ACC112 (cell line): ENCODE measurements at regions not wholly inside any gene's neighbourhood (a gene's known extent, or its start where the extent isn't known, plus 50 kb on each side); places are given as distances from the start of the nearest gene placed in this dataset.

Source experiments
- H2AFZ ChIP-seq: fragments of 200-600 bp; sonication (generic); one replicate; pipeline ENCODE4 v1.6.0; 2017; ENCODE audit warnings: antibody characterized with exemption, low read length; ENCODE audit not compliant: unreplicated experiment
- H3K27ac ChIP-seq: fragments of 200-600 bp; sonication (generic); 2 replicates; pipeline ENCODE4 v1.5.1; 2014; ENCODE audit warnings: low read depth, mild to moderate bottlenecking, antibody characterized with exemption, low read length, moderate library complexity
- H3K27me3 ChIP-seq: fragments of 200-600 bp; sonication (generic); 2 replicates; pipeline ENCODE4 v1.6.1; 2014; ENCODE audit warnings: mild to moderate bottlenecking, antibody characterized with exemption, low read length, moderate library complexity, mixed read lengths; ENCODE audit not compliant: insufficient read depth
- H3K36me3 ChIP-seq: fragments of 200-600 bp; sonication (generic); 2 replicates; pipeline ENCODE4 v1.6.1; 2016; ENCODE audit warnings: mild to moderate bottlenecking, antibody characterized with exemption, low read length, moderate library complexity, mixed read lengths; ENCODE audit not compliant: insufficient read depth
- H3K4me1 ChIP-seq: fragments of 200-600 bp; sonication (generic); one replicate; pipeline ENCODE4 v1.6.1; 2016; ENCODE audit warnings: low read length, mixed read lengths; ENCODE audit not compliant: insufficient read depth, unreplicated experiment, control insufficient read depth
- H3K4me3 ChIP-seq: fragments of 200-600 bp; sonication (generic); 2 replicates; pipeline ENCODE4 v1.5.1; 2014; ENCODE audit warnings: mild to moderate bottlenecking, low read depth, low read length
- H3K79me2 ChIP-seq: fragments of 200-600 bp; sonication (generic); one replicate; pipeline ENCODE4 v1.6.0; 2016; ENCODE audit warnings: low read length; ENCODE audit not compliant: control insufficient read depth, unreplicated experiment, insufficient read depth

GRCh38 chr11:19455731-19456130, 215.0 kb upstream of the E2F8 start:
- Histone ChIP-seq H3K27ac (peak overlapping the region; percentile 11; the same call in 1 of the 2 replicates), H3K27me3 (no peaks in the 10 kb centered on the region), H2AFZ (no peak overlapping the region), H3K4me1 (peaks cover 49% of the 10 kb centered on the region), H3K36me3 (no peaks in the 10 kb centered on the region), H3K79me2 (peaks cover 37% of the 10 kb centered on the region), H3K4me3 (no peak overlapping the region)

DNA sequence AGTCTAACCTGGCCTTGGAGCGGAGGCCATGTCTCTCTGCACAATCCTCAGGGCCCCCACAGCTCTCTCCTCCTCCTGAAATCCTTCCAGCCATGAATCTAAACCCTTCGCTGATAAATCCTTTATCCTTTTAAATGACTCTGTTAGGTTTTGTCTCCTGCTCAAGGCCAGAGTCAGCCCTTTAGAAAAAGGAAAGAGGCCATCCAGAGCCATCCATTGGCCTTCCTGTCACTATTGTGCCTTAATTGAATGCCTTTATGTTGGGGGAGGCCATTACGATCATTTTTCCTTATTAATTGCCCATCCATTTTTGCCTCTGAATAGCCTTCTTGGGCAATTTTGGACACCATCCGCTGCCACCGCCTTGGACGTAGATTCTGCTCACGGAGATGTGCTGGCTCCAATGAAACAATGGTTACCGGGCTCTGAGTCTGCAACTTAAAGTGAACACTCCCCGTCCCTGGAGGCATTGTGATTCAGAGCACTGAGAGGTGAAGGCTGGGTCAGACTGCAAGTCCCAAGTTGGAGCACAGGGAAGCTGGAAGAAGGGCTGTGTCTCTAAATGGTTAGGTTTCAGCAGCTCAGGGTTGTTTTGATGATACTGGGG, 213.0 kb upstream of the E2F8 start:
- peaks cover 50% of the 10 kb centered on the region for H3K4me1 ChIP-seq
- peak overlapping the region; percentile 72 for H3K27ac ChIP-seq
- 0 out of 2 replicates have a peak overlapping the region, but pooled peaks have one; percentile 0 for H3K4me3 ChIP-seq
- no peak overlapping the region for H2AFZ ChIP-seq
- no peaks in the 10 kb centered on the region for H3K27me3 ChIP-seq
- peaks cover 40% of the 10 kb centered on the region for H3K79me2 ChIP-seq
- no peaks in the 10 kb centered on the region for H3K36me3 ChIP-seq

DNA sequence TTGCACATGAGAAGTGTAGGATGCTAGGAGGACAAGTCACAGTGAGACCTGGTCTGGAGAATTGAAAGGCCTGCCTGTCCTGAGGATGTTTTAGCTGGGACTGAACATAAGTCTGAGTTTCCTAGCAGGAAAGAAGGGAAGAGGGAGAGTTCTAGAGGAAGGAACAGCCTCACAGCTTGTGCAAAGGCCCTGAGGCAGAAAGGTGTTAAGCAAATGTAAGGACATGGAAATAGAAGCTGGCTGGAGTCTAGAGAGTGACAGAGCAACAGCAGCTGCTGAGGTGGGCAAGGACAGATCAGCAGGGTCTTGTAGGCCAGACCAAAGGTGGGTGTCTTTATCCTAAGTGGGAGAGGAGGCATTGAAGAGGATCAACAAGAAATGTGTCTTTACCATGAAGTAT, 210.9 kb upstream of the E2F8 start:
- Histone ChIP-seq H3K36me3 (no peaks in the 10 kb centered on the region), H3K27ac (no peak overlapping the region), H3K4me3 (no peak overlapping the region), H3K27me3 (no peaks in the 10 kb centered on the region), H2AFZ (no peak overlapping the region), H3K79me2 (peaks cover 51% of the 10 kb centered on the region), H3K4me1 (peaks cover 50% of the 10 kb centered on the region)

DNA sequence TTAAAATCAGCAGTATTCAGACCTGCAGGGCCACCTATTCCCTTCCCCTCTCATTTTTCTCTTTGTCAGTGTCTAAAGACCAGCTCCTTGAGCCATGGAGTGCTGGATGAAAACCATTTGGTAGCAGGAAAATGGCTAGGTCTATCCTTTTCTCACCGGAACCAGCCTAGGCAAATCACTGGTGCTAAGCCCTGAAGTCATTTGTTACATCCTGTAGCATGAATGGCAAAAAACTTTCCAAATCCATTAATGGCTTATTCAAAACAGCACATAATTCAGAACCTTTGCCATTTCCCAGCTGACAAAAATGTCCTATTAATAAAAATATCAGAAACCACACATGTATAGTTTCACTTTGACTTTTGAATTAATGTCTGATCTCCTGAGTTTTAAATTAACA, 209.5 kb upstream of the E2F8 start:
- no peaks in the 10 kb centered on the region for H3K27me3 ChIP-seq
- no peaks in the 10 kb centered on the region for H3K36me3 ChIP-seq
- H3K4me3 ChIP-seq, result no peak overlapping the region
- no peak overlapping the region for H2AFZ ChIP-seq
- peaks cover 56% of the 10 kb centered on the region for H3K4me1 ChIP-seq
- peaks cover 56% of the 10 kb centered on the region for H3K79me2 ChIP-seq
- no peak overlapping the region for H3K27ac ChIP-seq

DNA sequence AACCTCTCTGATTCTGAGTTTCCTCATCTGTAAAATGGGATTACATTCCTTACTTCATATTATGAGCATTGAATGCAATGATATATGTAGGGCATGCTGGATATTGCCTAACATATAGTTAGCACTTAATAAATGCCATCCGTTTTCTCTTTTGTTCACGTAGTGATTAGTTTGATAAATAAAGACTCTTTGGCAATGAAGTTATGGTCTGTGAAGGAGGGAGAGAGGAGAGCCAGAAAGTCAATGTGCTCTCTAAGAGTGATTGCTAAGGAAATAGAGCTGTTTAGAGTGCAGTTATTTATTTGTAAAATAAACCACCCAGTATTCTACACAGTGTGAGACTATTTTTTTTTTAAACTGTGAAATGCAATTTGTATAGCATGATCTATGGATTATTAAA, 207.9 kb upstream of the E2F8 start:
- Histone ChIP-seq H3K4me1 (peaks cover 42% of the 10 kb centered on the region), H3K4me3 (no peak overlapping the region), H2AFZ (no peak overlapping the region), H3K36me3 (no peaks in the 10 kb centered on the region), H3K79me2 (peaks cover 59% of the 10 kb centered on the region), H3K27me3 (no peaks in the 10 kb centered on the region), H3K27ac (no peak overlapping the region)

GRCh38 chr11:19447150-19447566, 206.4 kb upstream of the E2F8 start:
- H3K79me2 ChIP-seq, result peaks cover 68% of the 10 kb centered on the region
- H3K27ac ChIP-seq, result peak overlapping the region; percentile 60
- H3K36me3 ChIP-seq, result no peaks in the 10 kb centered on the region
- H3K4me3 ChIP-seq, result no peak overlapping the region
- no peak overlapping the region for H2AFZ ChIP-seq
- peaks cover 46% of the 10 kb centered on the region for H3K4me1 ChIP-seq
- no peaks in the 10 kb centered on the region for H3K27me3 ChIP-seq

- H3K27me3 ChIP-seq, result no peaks in the 10 kb centered on the region
- H3K27ac ChIP-seq, result 0 out of 2 replicates have a peak overlapping the region, but pooled peaks have one; percentile 60
- H3K79me2 ChIP-seq, result peaks cover 75% of the 10 kb centered on the region
- H2AFZ ChIP-seq, result no peak overlapping the region
- no peaks in the 10 kb centered on the region for H3K36me3 ChIP-seq
- no peak overlapping the region for H3K4me3 ChIP-seq
- peaks cover 60% of the 10 kb centered on the region for H3K4me1 ChIP-seq
Observed at GRCh38 chr11:19445771-19446170, 205.0 kb upstream of the E2F8 start.

DNA sequence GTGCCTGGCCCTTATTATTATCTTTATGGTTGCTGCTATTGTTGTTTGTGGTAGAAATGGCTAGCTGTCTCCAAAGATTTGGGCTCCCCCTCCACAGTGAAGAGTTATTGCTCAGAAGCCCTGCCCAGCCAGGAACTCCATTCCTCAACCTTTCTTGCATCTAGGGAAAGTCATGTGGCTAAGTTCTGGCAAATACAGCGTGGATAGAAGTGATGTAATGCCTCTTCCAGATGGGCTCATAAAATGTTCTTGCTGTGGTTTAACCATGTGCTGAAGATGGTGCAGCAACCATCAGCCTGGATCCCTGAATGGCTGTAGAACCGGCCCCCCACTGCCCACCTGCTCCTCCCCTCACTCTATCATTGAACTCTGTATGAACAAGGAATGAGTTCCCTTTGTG, 203.5 kb upstream of the E2F8 start:
- no peak overlapping the region for H3K27ac ChIP-seq
- no peak overlapping the region for H2AFZ ChIP-seq
- peaks cover 82% of the 10 kb centered on the region for H3K79me2 ChIP-seq
- H3K36me3 ChIP-seq, result no peaks in the 10 kb centered on the region
- no peak overlapping the region for H3K4me3 ChIP-seq
- H3K4me1 ChIP-seq, result peaks cover 68% of the 10 kb centered on the region
- H3K27me3 ChIP-seq, result no peaks in the 10 kb centered on the region

DNA sequence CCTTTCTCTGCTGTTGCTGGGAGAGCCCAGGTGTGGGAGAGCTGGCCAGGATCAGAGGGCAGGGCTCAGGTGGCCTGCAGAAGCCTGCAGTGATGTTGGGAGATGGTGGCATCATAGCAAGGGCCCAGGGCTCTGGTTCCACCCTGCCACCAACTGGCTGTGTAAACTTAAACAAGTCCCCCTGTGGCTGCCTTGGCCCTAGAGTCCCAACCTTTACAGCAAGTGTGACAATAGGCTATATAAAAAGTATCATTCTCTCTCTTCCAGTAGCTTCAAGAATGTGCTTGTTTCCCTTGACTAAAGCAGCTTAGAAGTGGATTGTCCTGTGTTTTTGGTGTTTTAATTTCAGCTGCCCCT, 201.8 kb upstream of the E2F8 start:
- Histone ChIP-seq H3K4me3 (no peak overlapping the region), H3K36me3 (no peaks in the 10 kb centered on the region), H3K79me2 (peaks cover 78% of the 10 kb centered on the region), H3K27ac (peak overlapping the region; percentile 56), H3K27me3 (no peaks in the 10 kb centered on the region), H3K4me1 (peaks cover 79% of the 10 kb centered on the region), H2AFZ (no peak overlapping the region)

GRCh38 chr11:19441752-19442553, 201.2 kb upstream of the E2F8 start:
- Histone ChIP-seq H3K4me3 (no peak overlapping the region), H3K4me1 (peaks cover 79% of the 10 kb centered on the region), H2AFZ (no peak overlapping the region), H3K27me3 (no peaks in the 10 kb centered on the region), H3K36me3 (no peaks in the 10 kb centered on the region), H3K27ac (peak overlapping the region; percentile 85), H3K79me2 (peaks cover 80% of the 10 kb centered on the region)

- Histone ChIP-seq H3K4me1 (peaks cover 79% of the 10 kb centered on the region), H3K4me3 (no peak overlapping the region), H3K27me3 (no peaks in the 10 kb centered on the region), H2AFZ (no peak overlapping the region), H3K36me3 (peaks cover 3% of the 10 kb centered on the region; the same call in 1 of the 2 replicates), H3K79me2 (peaks cover 81% of the 10 kb centered on the region), H3K27ac (peak overlapping the region; percentile 85)
Observed at GRCh38 chr11:19441288-19441687, 200.5 kb upstream of the E2F8 start.
